Parathyroid adenoma (tissue), 2 donors: ENCODE measurements at regions not wholly inside any gene's neighbourhood (a gene's known extent, or its start where the extent isn't known, plus 50 kb on each side); places are given as distances from the start of the nearest gene placed in this dataset.

ENCODE experiments used
- H2AFZ ChIP-seq: fragments of 300-600 bp; sonication (generic); one replicate; pipeline ENCODE4 v1.7.0; 2017; ENCODE audit warnings: antibody characterized with exemption, mild to moderate bottlenecking
- H3K27ac ChIP-seq: fragments of 300-600 bp; sonication (generic); one replicate; pipeline ENCODE4 v1.7.0; 2017
- H3K27me3 ChIP-seq: fragments of 300-600 bp; sonication (generic); one replicate; pipeline ENCODE4 v1.7.0; 2017; ENCODE audit warnings: low read length; ENCODE audit not compliant: control insufficient read depth, insufficient read depth
- H3K36me3 ChIP-seq: fragments of 300-600 bp; sonication (generic); one replicate; pipeline ENCODE4 v1.7.0; 2017; ENCODE audit warnings: low read length; ENCODE audit not compliant: control insufficient read depth, insufficient read depth
- H3K4me1 ChIP-seq: fragments of 300-600 bp; sonication (generic); one replicate; pipeline ENCODE4 v1.7.0; 2017; ENCODE audit warnings: control low read depth
- H3K4me2 ChIP-seq: fragments of 300-600 bp; sonication (generic); one replicate; pipeline ENCODE4 v1.7.0; 2017; ENCODE audit warnings: low read length
- H3K4me3 ChIP-seq: fragments of 300-600 bp; sonication (generic); one replicate; pipeline ENCODE4 v1.7.0; 2017; ENCODE audit warnings: low read depth, low read length
- H3K79me2 ChIP-seq: fragments of 300-600 bp; sonication (generic); one replicate; pipeline ENCODE4 v1.7.0; 2017; ENCODE audit warnings: control low read depth
- H3K9ac ChIP-seq: fragments of 300-600 bp; sonication (generic); one replicate; pipeline ENCODE4 v1.7.0; 2017; ENCODE audit warnings: mild to moderate bottlenecking
- H3K9me3 ChIP-seq: fragments of 300-600 bp; sonication (generic); one replicate; pipeline ENCODE4 v1.7.0; 2017; ENCODE audit warnings: low read length; ENCODE audit not compliant: control insufficient read depth
- TF ChIP-seq, protein P1 (sequence below): fragments of 300-600 bp; sonication (generic); IDR thresholded peaks from one replicate; pipeline ENCODE4 v1.7.0; 2017; ENCODE audit warnings: antibody characterized with exemption, mild to moderate bottlenecking
- donor health status: primary hyperparathyroidism.

DNA sequence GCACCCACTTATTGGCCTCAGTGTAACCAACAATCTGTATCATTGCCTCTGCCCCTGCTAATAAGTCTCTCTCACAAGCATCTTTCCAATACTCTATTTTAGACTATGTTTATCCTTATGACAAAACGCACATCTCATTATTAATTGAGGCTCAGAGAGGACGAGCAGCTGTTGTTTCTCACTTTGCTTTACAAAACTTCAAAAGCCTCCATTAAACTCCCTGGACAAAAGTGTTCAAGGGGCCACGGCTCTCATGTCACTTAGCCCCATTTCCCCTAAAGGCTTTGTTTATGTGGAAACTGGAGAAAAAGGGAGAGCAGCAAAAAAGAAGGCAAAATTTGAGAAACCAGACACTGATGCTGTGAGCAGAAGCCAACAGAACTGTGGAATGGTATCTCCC lies 180.0 kb upstream of the LNX1 start:
- TF ChIP-seq, protein P1, sequence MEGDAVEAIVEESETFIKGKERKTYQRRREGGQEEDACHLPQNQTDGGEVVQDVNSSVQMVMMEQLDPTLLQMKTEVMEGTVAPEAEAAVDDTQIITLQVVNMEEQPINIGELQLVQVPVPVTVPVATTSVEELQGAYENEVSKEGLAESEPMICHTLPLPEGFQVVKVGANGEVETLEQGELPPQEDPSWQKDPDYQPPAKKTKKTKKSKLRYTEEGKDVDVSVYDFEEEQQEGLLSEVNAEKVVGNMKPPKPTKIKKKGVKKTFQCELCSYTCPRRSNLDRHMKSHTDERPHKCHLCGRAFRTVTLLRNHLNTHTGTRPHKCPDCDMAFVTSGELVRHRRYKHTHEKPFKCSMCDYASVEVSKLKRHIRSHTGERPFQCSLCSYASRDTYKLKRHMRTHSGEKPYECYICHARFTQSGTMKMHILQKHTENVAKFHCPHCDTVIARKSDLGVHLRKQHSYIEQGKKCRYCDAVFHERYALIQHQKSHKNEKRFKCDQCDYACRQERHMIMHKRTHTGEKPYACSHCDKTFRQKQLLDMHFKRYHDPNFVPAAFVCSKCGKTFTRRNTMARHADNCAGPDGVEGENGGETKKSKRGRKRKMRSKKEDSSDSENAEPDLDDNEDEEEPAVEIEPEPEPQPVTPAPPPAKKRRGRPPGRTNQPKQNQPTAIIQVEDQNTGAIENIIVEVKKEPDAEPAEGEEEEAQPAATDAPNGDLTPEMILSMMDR, result no peak
- Histone ChIP-seq H3K4me2 (no peak overlapping the region), H3K4me1 (no peaks in the 10 kb centered on the region), H3K9me3 (no peaks in the 10 kb centered on the region), H3K36me3 (no peaks in the 10 kb centered on the region), H3K4me3 (no peak overlapping the region), H3K27me3 (no peaks in the 10 kb centered on the region), H2AFZ (no peak overlapping the region), H3K9ac (no peak overlapping the region), H3K27ac (no peak overlapping the region), H3K79me2 (no peaks in the 10 kb centered on the region)

DNA sequence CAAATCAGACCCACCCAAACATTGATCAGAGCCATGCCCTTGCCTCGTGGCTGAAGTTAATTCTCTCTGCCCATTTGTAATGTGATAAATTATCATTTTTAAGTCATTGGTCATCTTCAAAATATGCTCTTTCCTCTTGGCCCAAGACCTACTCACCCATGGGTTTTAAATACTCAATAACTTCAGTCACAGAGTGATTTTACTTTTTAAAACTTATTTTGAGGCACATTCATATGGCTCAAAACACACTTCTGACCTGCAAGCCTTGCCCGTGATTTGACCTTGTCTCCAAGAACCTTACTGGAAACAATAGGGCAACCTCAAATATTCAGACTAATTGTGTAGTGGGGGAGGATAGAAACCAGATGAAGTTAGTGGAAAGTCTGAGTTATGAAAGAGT lies 176.2 kb upstream of the LNX1 start:
- Histone ChIP-seq H2AFZ (no peak overlapping the region), H3K36me3 (no peaks in the 10 kb centered on the region), H3K4me2 (no peak overlapping the region), H3K27me3 (no peaks in the 10 kb centered on the region), H3K4me3 (no peak overlapping the region), H3K79me2 (no peaks in the 10 kb centered on the region), H3K4me1 (no peaks in the 10 kb centered on the region), H3K9me3 (no peaks in the 10 kb centered on the region), H3K9ac (no peak overlapping the region), H3K27ac (no peak overlapping the region)
- TF ChIP-seq, protein P1, result no peak

DNA sequence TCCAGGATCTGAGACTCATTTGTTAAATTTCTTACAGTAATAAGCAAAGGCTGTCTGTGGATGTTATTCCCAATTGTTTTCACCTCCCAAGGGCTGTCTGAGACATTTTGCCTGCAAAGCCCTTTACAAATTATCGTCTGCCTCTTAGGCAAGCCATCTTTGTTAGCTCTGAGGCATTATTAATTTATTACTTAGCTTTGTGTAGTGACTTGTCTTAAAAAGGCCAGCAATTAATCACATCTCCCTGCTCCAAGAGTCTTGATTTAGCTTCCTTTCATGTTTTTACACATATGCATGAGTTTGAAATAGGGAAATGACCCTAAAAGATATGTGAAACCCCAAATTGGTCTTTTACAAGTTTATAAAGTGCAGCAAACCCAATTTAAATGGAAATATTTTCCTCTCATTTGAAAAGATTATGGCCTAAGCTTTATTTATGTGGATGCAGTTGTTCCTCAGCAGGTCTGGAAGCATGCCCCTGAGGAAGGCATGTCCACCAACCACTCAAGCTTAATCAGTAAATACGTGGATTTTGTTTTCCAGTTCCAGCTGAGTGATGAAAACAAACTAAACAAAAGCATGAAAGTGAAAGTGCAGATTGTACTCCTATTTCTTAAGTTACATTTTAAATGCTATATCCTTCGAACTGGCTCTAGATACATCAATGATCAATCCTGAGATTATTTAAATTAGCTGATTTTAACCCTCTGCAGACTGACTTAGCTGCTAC lies 173.6 kb upstream of the LNX1 start:
- no peak overlapping the region for H3K27ac ChIP-seq
- TF ChIP-seq, protein P1, result no peak
- H3K9ac ChIP-seq, result no peak overlapping the region
- no peaks in the 10 kb centered on the region for H3K4me1 ChIP-seq
- H3K36me3 ChIP-seq, result no peaks in the 10 kb centered on the region
- no peak overlapping the region for H3K4me2 ChIP-seq
- no peaks in the 10 kb centered on the region for H3K79me2 ChIP-seq
- no peak overlapping the region for H3K4me3 ChIP-seq
- H3K9me3 ChIP-seq, result no peaks in the 10 kb centered on the region
- no peak overlapping the region for H2AFZ ChIP-seq
- no peaks in the 10 kb centered on the region for H3K27me3 ChIP-seq

DNA sequence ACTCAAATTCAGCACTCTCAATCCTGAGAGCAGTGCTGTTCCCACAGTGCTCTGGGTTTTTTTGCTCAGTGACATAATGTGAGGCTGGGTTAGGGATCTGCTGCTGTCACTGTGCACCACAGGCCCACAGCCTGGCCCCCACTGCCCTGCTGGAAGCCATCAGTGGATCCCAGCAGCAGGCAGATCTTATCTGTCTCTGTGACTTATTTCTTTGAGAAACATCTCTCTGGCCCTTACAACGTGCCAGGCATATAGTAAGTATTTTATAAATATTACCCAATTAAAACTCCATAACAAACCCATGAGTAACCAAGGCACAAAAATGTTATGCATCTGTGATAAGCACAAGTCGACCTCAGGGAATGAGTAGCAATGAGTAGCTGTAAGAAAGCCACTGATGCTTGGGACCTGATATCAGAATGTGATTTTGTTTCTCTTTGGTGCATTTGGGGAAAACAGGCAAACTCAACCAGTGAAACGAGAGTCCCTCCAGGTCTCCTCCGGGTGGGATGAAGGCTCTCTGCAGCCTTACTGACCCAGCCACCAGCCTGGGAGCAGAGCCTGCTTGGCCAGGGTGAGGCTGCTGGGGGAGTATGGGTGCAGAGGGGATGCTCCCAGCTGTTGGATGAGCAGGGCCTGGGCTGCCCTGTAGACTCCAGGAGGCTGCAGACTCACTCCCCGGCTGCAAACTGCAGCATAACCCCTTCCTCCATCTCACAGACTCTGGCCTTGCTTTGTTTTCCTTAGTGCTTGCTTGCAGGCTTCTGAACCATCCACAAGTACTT lies 172.7 kb upstream of the LNX1 start:
- TF ChIP-seq, protein P1, result no peak
- Histone ChIP-seq H3K27me3 (no peaks in the 10 kb centered on the region), H3K9ac (no peak overlapping the region), H2AFZ (no peak overlapping the region), H3K27ac (no peak overlapping the region), H3K4me1 (no peaks in the 10 kb centered on the region), H3K4me3 (no peak overlapping the region), H3K36me3 (no peaks in the 10 kb centered on the region), H3K79me2 (no peaks in the 10 kb centered on the region), H3K9me3 (no peaks in the 10 kb centered on the region), H3K4me2 (no peak overlapping the region)
